PC-9 (cell line): ENCODE measurements at regions not wholly inside any gene's neighbourhood (a gene's known extent, or its start where the extent isn't known, plus 50 kb on each side); places are given as distances from the start of the nearest gene placed in this dataset.

Experiments used
- BruUV-seq: library from RNA; stranded (reverse); fragments of 400-500 nt; replicated peaks from 2 replicates; lab custom pipeline; 2021; lab: Mats Ljungman, UMichigan
- CTCF ChIA-PET: fragments of 300-600 bp; sonication (Branson Sonifier 250); formaldehyde crosslinking; loops from one replicate; lab custom pipeline; 2022; ENCODE audit warnings: antibody characterized with exemption; lab: Charles Lee
- POLR2A ChIA-PET: fragments of 300-600 bp; sonication (Branson Sonifier 250); formaldehyde crosslinking; loops from one replicate; lab custom pipeline; 2022; ENCODE audit warnings: antibody characterized with exemption; ENCODE audit not compliant: unreplicated experiment; lab: Charles Lee
- DNase-seq, 2 experiments: peaks; one replicate each; pipeline versions ENCODE4 v3.0.0 to v3.0.0-alpha.2; 2015 to 2022; ENCODE audit warnings: mixed read lengths in 1 of 2
- H2AFZ ChIP-seq: fragments of 200-600 bp; sonication (generic); 2 replicates; pipeline ENCODE4 v1.8.1; 2017; ENCODE audit warnings: antibody characterized with exemption
- H3F3A ChIP-seq: fragments of 200-600 bp; sonication (generic); 2 replicates; pipeline ENCODE4 v1.8.1; 2017; ENCODE audit warnings: antibody characterized with exemption, mild to moderate bottlenecking, low read depth; ENCODE audit not compliant: insufficient read depth
- H3K27ac ChIP-seq: fragments of 200-600 bp; sonication (generic); 2 replicates; pipeline ENCODE4 v1.6.1; 2016; ENCODE audit warnings: mixed run types
- H3K27me3 ChIP-seq: fragments of 200-600 bp; sonication (generic); 2 replicates; pipeline ENCODE4 v1.6.1; 2016; ENCODE audit warnings: low read depth, mixed run types; ENCODE audit not compliant: insufficient read depth
- H3K36me3 ChIP-seq: fragments of 200-600 bp; sonication (generic); 2 replicates; pipeline ENCODE4 v1.6.1; 2016; ENCODE audit warnings: low read depth, mixed run types
- H3K4me1 ChIP-seq: fragments of 200-600 bp; sonication (generic); replicated peaks from 2 replicates; pipeline ENCODE4 v1.6.1; 2016; ENCODE audit warnings: mixed run types; ENCODE audit not compliant: insufficient read depth
- H3K4me2 ChIP-seq: fragments of 200-600 bp; sonication (generic); 2 replicates; pipeline ENCODE4 v1.6.1; 2017; ENCODE audit warnings: mixed run types
- H3K4me3 ChIP-seq: fragments of 200-600 bp; sonication (generic); 2 replicates; pipeline ENCODE4 v1.6.1; 2016; ENCODE audit warnings: mixed run types
- H3K79me2 ChIP-seq: fragments of 200-600 bp; sonication (generic); 2 replicates; pipeline ENCODE4 v1.6.1; 2017; ENCODE audit warnings: low read depth, mixed run types
- H3K9me2 ChIP-seq: fragments of 200-600 bp; sonication (generic); 2 replicates; pipeline ENCODE4 v1.8.1; 2017; ENCODE audit warnings: mild to moderate bottlenecking; ENCODE audit not compliant: insufficient read depth
- H3K9me3 ChIP-seq: fragments of 200-600 bp; sonication (generic); 2 replicates; pipeline ENCODE4 v1.8.1; 2016; ENCODE audit warnings: low read depth; ENCODE audit not compliant: insufficient read depth
- H4K20me1 ChIP-seq: fragments of 200-600 bp; sonication (generic); 2 replicates; pipeline ENCODE4 v1.8.1; 2017; ENCODE audit not compliant: insufficient read depth
- EZH2 ChIP-seq: fragments of 200-600 bp; sonication (generic); IDR thresholded peaks from 2 replicates; pipeline ENCODE4 v1.8.0; 2017; ENCODE audit warnings: antibody characterized with exemption, low read depth
- intact Hi-C: fragments of 100-400 bp; cut with micrococcal nuclease; formaldehyde crosslinking; loops from one replicate; pipeline ENCODE4 v1.10.0; 2022; ENCODE audit not compliant: unreplicated experiment
- TF ChIP-seq, protein P1 (sequence below): fragments of 200-600 bp; sonication (generic); conservative IDR thresholded peaks from 2 replicates; pipeline ENCODE4 v1.6.1; 2017; ENCODE audit warnings: mixed run types, antibody characterized with exemption, mild to moderate bottlenecking, moderate library complexity

- intact Hi-C loops, result no loop called here
- Histone ChIP-seq H3K4me3 (no peak overlapping the region), H3K79me2 (no peaks in the 10 kb centered on the region), H2AFZ (no peak overlapping the region), H3K4me1 (no peaks in the 10 kb centered on the region), H3F3A (no peaks in the 10 kb centered on the region), H3K36me3 (no peaks in the 10 kb centered on the region), H3K27ac (no peak overlapping the region), H3K4me2 (no peak overlapping the region), H3K27me3 (no peaks in the 10 kb centered on the region), H3K9me2 (no peaks in the 10 kb centered on the region), H4K20me1 (no peaks in the 10 kb centered on the region), H3K9me3 (no peaks in the 10 kb centered on the region)
- TF ChIP-seq, protein P1, sequence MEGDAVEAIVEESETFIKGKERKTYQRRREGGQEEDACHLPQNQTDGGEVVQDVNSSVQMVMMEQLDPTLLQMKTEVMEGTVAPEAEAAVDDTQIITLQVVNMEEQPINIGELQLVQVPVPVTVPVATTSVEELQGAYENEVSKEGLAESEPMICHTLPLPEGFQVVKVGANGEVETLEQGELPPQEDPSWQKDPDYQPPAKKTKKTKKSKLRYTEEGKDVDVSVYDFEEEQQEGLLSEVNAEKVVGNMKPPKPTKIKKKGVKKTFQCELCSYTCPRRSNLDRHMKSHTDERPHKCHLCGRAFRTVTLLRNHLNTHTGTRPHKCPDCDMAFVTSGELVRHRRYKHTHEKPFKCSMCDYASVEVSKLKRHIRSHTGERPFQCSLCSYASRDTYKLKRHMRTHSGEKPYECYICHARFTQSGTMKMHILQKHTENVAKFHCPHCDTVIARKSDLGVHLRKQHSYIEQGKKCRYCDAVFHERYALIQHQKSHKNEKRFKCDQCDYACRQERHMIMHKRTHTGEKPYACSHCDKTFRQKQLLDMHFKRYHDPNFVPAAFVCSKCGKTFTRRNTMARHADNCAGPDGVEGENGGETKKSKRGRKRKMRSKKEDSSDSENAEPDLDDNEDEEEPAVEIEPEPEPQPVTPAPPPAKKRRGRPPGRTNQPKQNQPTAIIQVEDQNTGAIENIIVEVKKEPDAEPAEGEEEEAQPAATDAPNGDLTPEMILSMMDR, result no peak
- no peak for TF ChIP-seq EZH2
- no peak for DNase-seq
- ChIA-PET POLR2A (no interaction called here), CTCF (no interaction called here)
- BruUV-seq, result no TSS peak
These were observed 152.9 kb upstream of the MAP1B start for GRCh38 chr5:71954329-71954728.

DNA sequence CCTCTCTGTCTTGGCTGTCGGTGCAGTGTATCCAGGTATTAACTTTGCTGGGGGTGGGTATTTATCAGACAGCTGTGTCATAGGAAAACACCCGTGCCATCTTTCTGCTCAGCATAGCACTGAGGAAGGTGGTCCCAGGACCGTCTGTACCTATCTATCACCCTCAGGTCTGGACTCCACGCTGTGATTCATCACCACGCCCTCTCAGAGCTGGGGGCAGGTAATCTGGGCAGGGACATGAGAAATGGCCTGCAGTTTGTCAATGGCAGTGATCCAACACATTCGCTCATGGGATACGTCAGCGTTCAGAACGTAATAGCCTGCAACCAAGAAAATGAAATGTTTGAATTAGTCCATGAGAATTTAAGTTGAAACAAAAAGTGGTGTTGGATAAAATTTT lies 151.6 kb upstream of the MAP1B start:
- Histone ChIP-seq H3K79me2 (no peaks in the 10 kb centered on the region), H3K27me3 (no peaks in the 10 kb centered on the region), H3K9me3 (no peaks in the 10 kb centered on the region), H3K9me2 (no peaks in the 10 kb centered on the region), H3K4me3 (no peak overlapping the region), H3K4me2 (no peak overlapping the region), H3F3A (no peaks in the 10 kb centered on the region), H3K27ac (no peak overlapping the region), H3K36me3 (no peaks in the 10 kb centered on the region), H3K4me1 (no peaks in the 10 kb centered on the region), H4K20me1 (no peaks in the 10 kb centered on the region), H2AFZ (no peak overlapping the region)
- TF ChIP-seq, protein P1, result no peak
- no peak for TF ChIP-seq EZH2
- intact Hi-C loops, result no loop called here
- CTCF ChIA-PET, result no interaction called here
- DNase-seq, result no peak
- POLR2A ChIA-PET, result no interaction called here
- no TSS peak for BruUV-seq

DNA sequence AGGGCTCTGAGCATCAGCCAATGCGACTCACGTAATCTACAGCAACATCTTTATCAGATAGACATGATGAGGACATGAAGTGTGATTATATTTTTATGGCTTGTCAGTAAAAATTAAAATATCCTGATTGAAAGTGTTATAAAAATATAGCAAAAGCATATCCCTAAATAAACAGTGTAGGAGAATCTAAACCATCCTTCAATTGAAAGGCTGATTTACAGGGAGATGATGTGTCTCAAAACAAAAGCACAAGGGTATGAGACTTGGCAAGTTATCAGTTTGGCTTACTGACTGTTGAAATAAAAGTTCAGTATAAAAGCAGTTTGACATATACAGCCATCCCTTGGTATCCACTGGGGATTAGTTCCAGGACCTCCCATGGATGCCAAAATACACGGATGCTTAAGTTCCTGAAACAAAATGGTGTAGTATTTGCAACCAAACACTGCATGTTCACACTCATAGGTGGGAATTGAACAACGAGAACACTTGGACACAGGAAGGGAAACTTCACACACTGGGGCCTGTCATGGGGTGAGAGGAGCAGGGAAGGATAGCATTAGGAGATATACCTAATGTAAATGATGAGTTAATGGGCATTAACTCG lies 149.9 kb upstream of the MAP1B start:
- POLR2A ChIA-PET, result interaction anchor here (0.6 kb wide), 1 partner anchor 379 kb away, joined by 3 read pairs; no protein-coding TSS in a partner anchor

More for the DNA sequence above, 149.9 kb upstream of the MAP1B start:
- Histone ChIP-seq H3K27me3 (no peaks in the 10 kb centered on the region), H3K4me2 (no peak overlapping the region), H3F3A (no peaks in the 10 kb centered on the region), H3K79me2 (no peaks in the 10 kb centered on the region), H3K4me1 (no peaks in the 10 kb centered on the region), H3K36me3 (no peaks in the 10 kb centered on the region), H3K4me3 (no peak overlapping the region), H2AFZ (no peak overlapping the region), H4K20me1 (no peaks in the 10 kb centered on the region), H3K27ac (no peak overlapping the region), H3K9me3 (no peaks in the 10 kb centered on the region), H3K9me2 (no peaks in the 10 kb centered on the region)
- TF ChIP-seq, protein P1, result no peak
- TF ChIP-seq EZH2, result no peak
- intact Hi-C loops, result no loop called here
- CTCF ChIA-PET, result no interaction called here
- BruUV-seq, result no TSS peak
- DNase-seq, result no peak
